ENCODE measurements at regions not wholly inside any gene's neighbourhood (a gene's known extent, or its start where the extent isn't known, plus 50 kb on each side); places are given as distances from the start of the nearest gene placed in this dataset.

DNA sequence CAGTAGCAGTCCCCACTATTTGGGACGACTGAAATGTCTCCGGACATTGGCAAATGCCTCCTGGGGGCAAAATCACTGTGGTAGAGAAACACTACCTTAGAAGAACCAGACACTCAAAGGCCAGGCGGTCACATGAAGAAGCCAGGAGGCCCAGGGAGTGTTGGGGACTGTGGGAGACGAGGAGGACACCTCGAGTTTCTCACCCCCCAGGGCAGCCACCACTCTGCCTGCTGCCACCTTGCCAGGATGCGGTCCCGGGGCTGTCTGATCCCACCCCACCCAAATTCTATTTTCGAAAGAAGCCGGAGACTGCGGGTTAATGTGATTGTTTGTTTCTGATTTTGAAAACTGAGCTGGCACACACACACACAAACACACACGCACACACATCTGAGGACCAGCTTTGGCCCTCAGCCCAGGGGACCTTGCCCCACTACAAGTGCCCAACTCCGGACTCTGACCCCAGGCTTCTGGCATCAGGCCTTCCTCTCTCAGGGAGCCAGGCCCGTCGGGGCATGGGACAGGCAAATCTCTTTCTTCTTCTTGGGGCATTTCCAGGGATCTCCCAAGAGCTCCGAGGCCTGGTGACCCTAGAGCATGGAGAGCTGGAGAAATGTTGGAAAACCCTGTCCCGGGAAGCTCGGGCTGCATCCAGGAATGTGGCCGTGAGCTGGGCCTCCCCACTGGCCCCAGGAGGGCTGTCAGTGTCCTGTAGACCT lies 187.5 kb upstream of the PMEPA1 start:
- Histone ChIP-seq H3K36me3 (replicated peaks in 1 of 2) (no peaks in the 10 kb centered on the region), H3K4me1 (replicated peaks in 1 of 2) (no peaks in the 10 kb centered on the region), H3K27ac (no peak overlapping the region), H3K4me3 (no peak overlapping the region), H3K27me3 (no peaks in the 10 kb centered on the region), H3K9me3 (replicated peaks in 1 of 3) (no peaks in the 10 kb centered on the region)
- 76 to 82% (median 80%) methylated on average over 11 to 18 of the region's 18 CpGs for WGBS, 4 donors
- intact Hi-C loops (cut with DNase I), result no loop called here
- TF ChIP-seq CTCF (IDR thresholded peaks at IDR 0.05) (no peak), POLR2A (IDR thresholded peaks at IDR 0.05) (no peak)
- DNase-seq, result no peak

DNA sequence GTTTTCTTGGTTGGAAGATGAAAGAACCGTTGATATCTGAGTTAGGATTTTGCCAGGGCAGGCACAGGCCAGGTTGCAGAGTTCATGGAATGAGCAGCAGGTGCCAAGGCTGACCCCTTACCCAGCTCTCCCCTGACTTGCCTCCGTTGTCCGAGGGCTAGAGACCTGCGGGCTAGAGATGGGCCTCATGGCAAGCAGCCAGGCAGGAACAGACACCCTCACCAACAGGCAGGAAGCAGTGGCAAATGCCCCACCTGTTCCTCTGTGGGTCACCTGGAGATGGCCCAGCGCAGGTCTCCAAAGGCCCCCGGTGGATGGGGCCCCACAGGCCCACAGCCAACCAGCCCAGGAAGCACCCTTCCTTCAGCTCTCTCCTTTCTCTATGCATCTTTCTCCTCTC lies 186.7 kb upstream of the PMEPA1 start:
- Histone ChIP-seq H3K27me3 (no peaks in the 10 kb centered on the region), H3K27ac (no peak overlapping the region), H3K9me3 (replicated peaks in 1 of 3) (no peaks in the 10 kb centered on the region), H3K36me3 (replicated peaks in 1 of 2) (no peaks in the 10 kb centered on the region), H3K4me3 (no peak overlapping the region), H3K4me1 (replicated peaks in 1 of 2) (no peaks in the 10 kb centered on the region)
- TF ChIP-seq POLR2A (IDR thresholded peaks at IDR 0.05) (no peak), CTCF (IDR thresholded peaks at IDR 0.05) (no peak)
- 78 to 97% (median 88%) methylated on average over 3 to 6 of the region's 6 CpGs for WGBS, 4 donors
- DNase-seq, result no peak
- intact Hi-C loops (cut with DNase I), result no loop called here

GRCh38 chr20:57896017-57896416 lies 186.2 kb upstream of the PMEPA1 start:
- Histone ChIP-seq H3K4me1 (replicated peaks in 1 of 2) (no peaks in the 10 kb centered on the region), H3K4me3 (no peak overlapping the region), H3K36me3 (replicated peaks in 1 of 2) (no peaks in the 10 kb centered on the region), H3K27me3 (no peaks in the 10 kb centered on the region), H3K9me3 (replicated peaks in 1 of 3) (no peaks in the 10 kb centered on the region), H3K27ac (no peak overlapping the region)
- TF ChIP-seq CTCF (IDR thresholded peaks at IDR 0.05), result no peak
- TF ChIP-seq POLR2A (IDR thresholded peaks at IDR 0.05), result no peak
- no peak for DNase-seq
- WGBS, 4 donors, result 86 to 93% (median 87%) methylated on average over 6 to 8 of the region's 8 CpGs
- intact Hi-C loops (cut with DNase I), result no loop called here

GRCh38 chr20:57895161-57895855 lies 185.5 kb upstream of the PMEPA1 start:
- Histone ChIP-seq H3K4me1 (replicated peaks in 1 of 2) (no peaks in the 10 kb centered on the region), H3K27ac (no peak overlapping the region), H3K9me3 (replicated peaks in 1 of 3) (no peaks in the 10 kb centered on the region), H3K27me3 (no peaks in the 10 kb centered on the region), H3K36me3 (replicated peaks in 1 of 2) (no peaks in the 10 kb centered on the region), H3K4me3 (no peak overlapping the region)
- intact Hi-C loops (cut with DNase I), result no loop called here
- 88 to 96% (median 93%) methylated on average over 6 to 9 of the region's 9 CpGs for WGBS, 4 donors
- TF ChIP-seq CTCF (IDR thresholded peaks at IDR 0.05) (no peak), POLR2A (IDR thresholded peaks at IDR 0.05) (no peak)
- DNase-seq, result no peak
